ENCODE measurements at regions not wholly inside any gene's neighbourhood (a gene's known extent, or its start where the extent isn't known, plus 50 kb on each side); places are given as distances from the start of the nearest gene placed in this dataset.

DNA sequence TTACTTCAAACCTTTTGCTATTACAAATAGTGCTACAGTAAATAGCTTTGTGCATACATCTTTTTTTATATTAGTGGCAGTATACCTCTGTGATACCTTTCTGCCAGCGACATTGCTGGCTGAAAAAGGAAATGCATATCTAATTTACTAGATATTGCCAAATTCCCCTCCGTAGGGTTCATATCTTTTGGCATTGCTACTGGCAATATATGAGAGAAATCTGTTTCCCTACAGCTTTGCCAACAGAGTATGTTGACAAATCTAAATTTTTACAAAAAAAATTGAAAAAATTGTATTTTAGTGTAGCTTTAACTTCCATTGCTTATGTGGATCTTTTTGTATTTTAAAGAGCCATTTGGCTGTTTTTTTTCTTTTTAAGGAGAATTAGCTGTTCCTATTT lies 426.7 kb downstream of the TRIB2 start:
- H3K79me2 ChIP-seq (ENCODE audit: control insufficient read depth, low read length), result no peaks in the 10 kb centered on the region
- H3K4me2 ChIP-seq (ENCODE audit: low read length), result no peak overlapping the region
- H3K4me3 ChIP-seq (ENCODE audit: low read length), result no peak overlapping the region
- H3K36me3 ChIP-seq (ENCODE audit: control insufficient read depth, low read length), result no peaks in the 10 kb centered on the region
- H4K20me1 ChIP-seq (ENCODE audit: control insufficient read depth, insufficient read depth, low read depth, low read length), result no peaks in the 10 kb centered on the region
- TF ChIP-seq EZH2phosphoT487 (IDR thresholded peaks at IDR 0.05; ENCODE audit: borderline replicate concordance, low read length), result no peak
- TF ChIP-seq, protein P1, sequence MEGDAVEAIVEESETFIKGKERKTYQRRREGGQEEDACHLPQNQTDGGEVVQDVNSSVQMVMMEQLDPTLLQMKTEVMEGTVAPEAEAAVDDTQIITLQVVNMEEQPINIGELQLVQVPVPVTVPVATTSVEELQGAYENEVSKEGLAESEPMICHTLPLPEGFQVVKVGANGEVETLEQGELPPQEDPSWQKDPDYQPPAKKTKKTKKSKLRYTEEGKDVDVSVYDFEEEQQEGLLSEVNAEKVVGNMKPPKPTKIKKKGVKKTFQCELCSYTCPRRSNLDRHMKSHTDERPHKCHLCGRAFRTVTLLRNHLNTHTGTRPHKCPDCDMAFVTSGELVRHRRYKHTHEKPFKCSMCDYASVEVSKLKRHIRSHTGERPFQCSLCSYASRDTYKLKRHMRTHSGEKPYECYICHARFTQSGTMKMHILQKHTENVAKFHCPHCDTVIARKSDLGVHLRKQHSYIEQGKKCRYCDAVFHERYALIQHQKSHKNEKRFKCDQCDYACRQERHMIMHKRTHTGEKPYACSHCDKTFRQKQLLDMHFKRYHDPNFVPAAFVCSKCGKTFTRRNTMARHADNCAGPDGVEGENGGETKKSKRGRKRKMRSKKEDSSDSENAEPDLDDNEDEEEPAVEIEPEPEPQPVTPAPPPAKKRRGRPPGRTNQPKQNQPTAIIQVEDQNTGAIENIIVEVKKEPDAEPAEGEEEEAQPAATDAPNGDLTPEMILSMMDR (IDR thresholded peaks at IDR 0.05; ENCODE audit: low read depth, low read length, poor library complexity, severe bottlenecking), result no peak
- H3K4me1 ChIP-seq (ENCODE audit: control insufficient read depth, low read length), result no peaks in the 10 kb centered on the region
- no peak overlapping the region for H3K27ac ChIP-seq (ENCODE audit: low read depth, low read length)
- no peaks in the 10 kb centered on the region for H3F3A ChIP-seq (ENCODE audit: control insufficient read depth, insufficient read depth)
- no peaks in the 10 kb centered on the region for H3K9me3 ChIP-seq (ENCODE audit: control insufficient read depth, insufficient read depth, low read length)
- no peaks in the 10 kb centered on the region for H3K9me2 ChIP-seq (replicated peaks; ENCODE audit: control insufficient read depth, low read length)
- H3K27me3 ChIP-seq (ENCODE audit: control insufficient read depth, low read length), result no peaks in the 10 kb centered on the region

GRCh38 chr2:13156916-13157315 lies 440.2 kb downstream of the TRIB2 start:
- Histone ChIP-seq H3K79me2 (ENCODE audit: control insufficient read depth, low read length) (no peaks in the 10 kb centered on the region), H3K27ac (ENCODE audit: low read depth, low read length) (no peak overlapping the region), H3K27me3 (ENCODE audit: control insufficient read depth, low read length) (0 out of 2 replicates have a peak, but pooled peaks cover 3% of the 10 kb centered on the region), H3K9me2 (replicated peaks; ENCODE audit: control insufficient read depth, low read length) (no peaks in the 10 kb centered on the region), H3K9me3 (ENCODE audit: control insufficient read depth, insufficient read depth, low read length) (no peaks in the 10 kb centered on the region), H3K4me3 (ENCODE audit: low read length) (no peak overlapping the region), H3F3A (ENCODE audit: control insufficient read depth, insufficient read depth) (no peaks in the 10 kb centered on the region), H3K4me2 (ENCODE audit: low read length) (no peak overlapping the region), H3K36me3 (ENCODE audit: control insufficient read depth, low read length) (no peaks in the 10 kb centered on the region), H3K4me1 (ENCODE audit: control insufficient read depth, low read length) (no peaks in the 10 kb centered on the region), H4K20me1 (ENCODE audit: control insufficient read depth, insufficient read depth, low read depth, low read length) (no peaks in the 10 kb centered on the region)
- TF ChIP-seq EZH2phosphoT487 (IDR thresholded peaks at IDR 0.05; ENCODE audit: borderline replicate concordance, low read length), result no peak
- TF ChIP-seq, protein P1 (IDR thresholded peaks at IDR 0.05; ENCODE audit: low read depth, low read length, poor library complexity, severe bottlenecking), result no peak

DNA sequence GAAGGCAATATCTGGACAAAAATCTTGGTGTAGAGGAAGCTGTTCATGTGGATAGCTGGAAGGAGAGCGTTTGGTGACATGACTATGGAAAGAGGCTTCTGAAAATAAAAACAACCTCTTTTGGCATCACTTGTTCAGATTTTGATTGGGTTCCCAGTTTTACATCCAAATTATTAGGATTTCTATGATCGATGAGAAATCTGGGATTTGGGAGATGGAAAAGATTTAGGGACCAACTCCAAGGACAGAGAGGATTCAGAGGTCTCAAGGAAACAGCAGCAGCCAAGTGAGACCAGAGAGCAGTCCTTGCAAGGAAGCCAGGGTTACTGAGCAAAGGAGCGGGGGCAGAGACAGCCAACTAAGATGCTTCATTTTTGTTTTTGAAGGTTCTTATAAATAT lies 441.7 kb downstream of the TRIB2 start:
- TF ChIP-seq EZH2phosphoT487 (IDR thresholded peaks at IDR 0.05; ENCODE audit: borderline replicate concordance, low read length), result no peak
- TF ChIP-seq, protein P1 (IDR thresholded peaks at IDR 0.05; ENCODE audit: low read depth, low read length, poor library complexity, severe bottlenecking), result no peak
- Histone ChIP-seq H4K20me1 (ENCODE audit: control insufficient read depth, insufficient read depth, low read depth, low read length) (no peaks in the 10 kb centered on the region), H3K27me3 (ENCODE audit: control insufficient read depth, low read length) (0 out of 2 replicates have a peak, but pooled peaks cover 3% of the 10 kb centered on the region), H3K79me2 (ENCODE audit: control insufficient read depth, low read length) (no peaks in the 10 kb centered on the region), H3K4me3 (ENCODE audit: low read length) (no peak overlapping the region), H3F3A (ENCODE audit: control insufficient read depth, insufficient read depth) (no peaks in the 10 kb centered on the region), H3K4me1 (ENCODE audit: control insufficient read depth, low read length) (no peaks in the 10 kb centered on the region), H3K9me2 (replicated peaks; ENCODE audit: control insufficient read depth, low read length) (no peaks in the 10 kb centered on the region), H3K36me3 (ENCODE audit: control insufficient read depth, low read length) (no peaks in the 10 kb centered on the region), H3K4me2 (ENCODE audit: low read length) (no peak overlapping the region), H3K27ac (ENCODE audit: low read depth, low read length) (no peak overlapping the region), H3K9me3 (ENCODE audit: control insufficient read depth, insufficient read depth, low read length) (no peaks in the 10 kb centered on the region)

DNA sequence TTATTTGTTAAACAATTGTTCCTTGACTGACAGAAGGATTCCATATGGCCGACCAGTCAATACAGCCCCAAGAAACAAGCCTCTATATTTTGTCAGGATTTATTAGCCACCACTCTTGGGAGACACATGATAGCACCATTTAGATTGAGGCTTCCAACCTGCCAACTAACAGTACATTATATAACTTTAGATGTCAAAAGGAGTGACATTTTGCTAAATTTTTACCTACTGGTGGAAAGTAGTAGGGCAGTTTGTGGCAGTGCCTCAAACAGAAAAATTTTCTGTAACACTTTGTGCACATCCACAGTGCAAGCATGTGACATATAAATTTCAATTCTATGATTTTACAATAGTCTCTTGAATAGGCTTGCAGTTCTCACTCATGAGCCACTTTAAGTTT lies 464.0 kb downstream of the TRIB2 start:
- H3F3A ChIP-seq (ENCODE audit: control insufficient read depth, insufficient read depth), result no peaks in the 10 kb centered on the region
- H3K36me3 ChIP-seq (ENCODE audit: control insufficient read depth, low read length), result no peaks in the 10 kb centered on the region
- no peaks in the 10 kb centered on the region for H3K79me2 ChIP-seq (ENCODE audit: control insufficient read depth, low read length)
- TF ChIP-seq EZH2phosphoT487 (IDR thresholded peaks at IDR 0.05; ENCODE audit: borderline replicate concordance, low read length), result no peak
- TF ChIP-seq, protein P1 (IDR thresholded peaks at IDR 0.05; ENCODE audit: low read depth, low read length, poor library complexity, severe bottlenecking), result no peak
- no peak overlapping the region for H3K4me3 ChIP-seq (ENCODE audit: low read length)
- H3K4me2 ChIP-seq (ENCODE audit: low read length), result no peak overlapping the region
- H3K9me2 ChIP-seq (replicated peaks; ENCODE audit: control insufficient read depth, low read length), result no peaks in the 10 kb centered on the region
- H3K27ac ChIP-seq (ENCODE audit: low read depth, low read length), result no peak overlapping the region
- no peaks in the 10 kb centered on the region for H3K27me3 ChIP-seq (ENCODE audit: control insufficient read depth, low read length)
- H3K9me3 ChIP-seq (ENCODE audit: control insufficient read depth, insufficient read depth, low read length), result no peaks in the 10 kb centered on the region
- H4K20me1 ChIP-seq (ENCODE audit: control insufficient read depth, insufficient read depth, low read depth, low read length), result no peaks in the 10 kb centered on the region
- no peaks in the 10 kb centered on the region for H3K4me1 ChIP-seq (ENCODE audit: control insufficient read depth, low read length)

Measured in DOHH2 (cell line).